GM23248 (cell line): ENCODE measurements at regions not wholly inside any gene's neighbourhood (a gene's known extent, or its start where the extent isn't known, plus 50 kb on each side); places are given as distances from the start of the nearest gene placed in this dataset.

ENCODE experiments used
- DNase-seq: peaks from one replicate; pipeline ENCODE4 v3.0.0-alpha.2; 2015
- H2AFZ ChIP-seq: fragments of 200-600 bp; sonication (generic); 2 replicates; pipeline ENCODE4 v1.6.1; 2016; ENCODE audit warnings: antibody characterized with exemption
- H3F3A ChIP-seq: fragments of 200-600 bp; sonication (generic); 2 replicates; pipeline ENCODE4 v1.6.1; 2016; ENCODE audit warnings: mild to moderate bottlenecking, antibody characterized with exemption, mixed run types; ENCODE audit not compliant: insufficient read depth
- H3K27ac ChIP-seq: fragments of 200-600 bp; sonication (generic); 2 replicates; pipeline ENCODE4 v1.5.1; 2016; ENCODE audit warnings: mild to moderate bottlenecking
- H3K27me3 ChIP-seq: fragments of 200-600 bp; sonication (generic); replicated peaks from 2 replicates; pipeline ENCODE4 v1.6.1; 2016; ENCODE audit warnings: mild to moderate bottlenecking; ENCODE audit not compliant: insufficient read depth
- H3K36me3 ChIP-seq: fragments of 200-600 bp; sonication (generic); 2 replicates; pipeline ENCODE4 v1.6.1; 2016; ENCODE audit warnings: low read depth, mild to moderate bottlenecking
- H3K4me1 ChIP-seq: fragments of 200-600 bp; sonication (generic); 2 replicates; pipeline ENCODE4 v1.6.1; 2016; ENCODE audit warnings: mild to moderate bottlenecking; ENCODE audit not compliant: insufficient read depth
- H3K4me2 ChIP-seq: fragments of 200-600 bp; sonication (generic); one replicate; pipeline ENCODE4 v1.6.1; 2016; ENCODE audit warnings: mild to moderate bottlenecking; ENCODE audit not compliant: unreplicated experiment
- H3K4me3 ChIP-seq: fragments of 200-600 bp; sonication (generic); 2 replicates; pipeline ENCODE4 v1.5.1; 2016; ENCODE audit warnings: mild to moderate bottlenecking
- H3K79me2 ChIP-seq: fragments of 200-600 bp; sonication (generic); 2 replicates; pipeline ENCODE4 v1.6.1; 2016; ENCODE audit warnings: mild to moderate bottlenecking; ENCODE audit not compliant: insufficient read depth
- H3K9ac ChIP-seq: fragments of 200-600 bp; sonication (generic); 2 replicates; pipeline ENCODE4 v1.6.1; 2016; ENCODE audit warnings: mild to moderate bottlenecking
- H3K9me2 ChIP-seq: fragments of 200-600 bp; sonication (generic); 2 replicates; pipeline ENCODE4 v1.6.1; 2016; ENCODE audit warnings: mixed run types, mild to moderate bottlenecking, moderate library complexity; ENCODE audit not compliant: insufficient read depth
- H3K9me3 ChIP-seq: fragments of 200-600 bp; sonication (generic); one replicate; pipeline ENCODE4 v1.6.1; 2017; ENCODE audit warnings: low read depth
- H4K20me1 ChIP-seq: fragments of 200-600 bp; sonication (generic); 2 replicates; pipeline ENCODE4 v1.6.0; 2016; ENCODE audit not compliant: insufficient read depth
- EZH2 ChIP-seq: fragments of 200-600 bp; sonication (generic); IDR thresholded peaks from 2 replicates; pipeline ENCODE4 v1.6.1; 2018; ENCODE audit warnings: antibody characterized with exemption, mild to moderate bottlenecking; ENCODE audit not compliant: insufficient read depth, poor library complexity, severe bottlenecking
- EZH2phosphoT487 ChIP-seq: fragments of 200-600 bp; sonication (generic); IDR thresholded peaks from 2 replicates; pipeline ENCODE4 v1.6.1; 2018; ENCODE audit warnings: antibody characterized with exemption, moderate library complexity, mild to moderate bottlenecking, low read depth; ENCODE audit not compliant: insufficient read depth
- WGBS, 2 experiments: methylation state at CpG; one replicate each; pipeline ENCODE4 v1.1.6; 2015 to 2017; ENCODE audit warnings: low lambda C conversion rate in 2 of 2, low coverage in 1 of 2; ENCODE audit errors: missing lambda C conversion rate in 2 of 2; 5-methylcytosine and 5-hydroxymethylcytosine counted together
- in situ Hi-C: fragments of 300-500 bp; cut with MboI; formaldehyde crosslinking; loops from 2 replicates; pipeline ENCODE4 v1.15.0; 2020

- Histone ChIP-seq H3K4me3 (no peak overlapping the region), H3K4me1 (no peaks in the 10 kb centered on the region), H3K4me2 (no peak overlapping the region), H3K36me3 (no peaks in the 10 kb centered on the region), H3K9me2 (no peaks in the 10 kb centered on the region), H3K27ac (no peak overlapping the region), H3K9ac (no peak overlapping the region), H3K79me2 (no peaks in the 10 kb centered on the region), H3K9me3 (no peaks in the 10 kb centered on the region), H3F3A (no peaks in the 10 kb centered on the region), H4K20me1 (no peaks in the 10 kb centered on the region), H3K27me3 (no peaks in the 10 kb centered on the region), H2AFZ (no peak overlapping the region)
- TF ChIP-seq EZH2, result no peak
- TF ChIP-seq EZH2phosphoT487, result no peak
- in situ Hi-C loops, result no loop called here
- 49 to 50% methylated on average over 5 of the region's 5 CpGs for WGBS, 2 experiments
- DNase-seq, result no peak
These were observed 87.7 kb upstream of the COCH start for GRCh38 chr14:30786701-30787100.

GRCh38 chr14:30790827-30791226, 83.5 kb upstream of the COCH start:
- in situ Hi-C loops, result no loop called here
- Histone ChIP-seq H4K20me1 (no peaks in the 10 kb centered on the region), H3K4me3 (no peak overlapping the region), H3K9me3 (no peaks in the 10 kb centered on the region), H3K9ac (no peak overlapping the region), H3K4me2 (no peak overlapping the region), H3K9me2 (no peaks in the 10 kb centered on the region), H3K79me2 (no peaks in the 10 kb centered on the region), H3F3A (no peaks in the 10 kb centered on the region), H3K27me3 (no peaks in the 10 kb centered on the region), H3K36me3 (no peaks in the 10 kb centered on the region), H3K27ac (no peak overlapping the region), H2AFZ (no peak overlapping the region), H3K4me1 (no peaks in the 10 kb centered on the region)
- no peak for DNase-seq
- 50 to 54% methylated on average over 3 of the region's 3 CpGs for WGBS, 2 experiments
- TF ChIP-seq EZH2phosphoT487 (no peak), EZH2 (no peak)

- 44 to 48% methylated on average over 10 of the region's 10 CpGs for WGBS, 2 experiments
These were observed 82.6 kb upstream of the COCH start for GRCh38 chr14:30791522-30792351.

GRCh38 chr14:30796707-30797106, 77.7 kb upstream of the COCH start:
- in situ Hi-C loops, result no loop called here
- H3F3A ChIP-seq, result no peaks in the 10 kb centered on the region
- peaks cover 7% of the 10 kb centered on the region; the same call in 1 of the 2 replicates for H3K27me3 ChIP-seq
- no peaks in the 10 kb centered on the region for H3K9me2 ChIP-seq
- no peak overlapping the region for H3K27ac ChIP-seq
- no peaks in the 10 kb centered on the region for H3K36me3 ChIP-seq
- H3K4me2 ChIP-seq, result no peak overlapping the region
- H3K4me1 ChIP-seq, result no peaks in the 10 kb centered on the region
- 5 to 10% methylated on average over 1 of the region's 1 CpG for WGBS, 2 experiments
- no peak overlapping the region for H3K9ac ChIP-seq
- no peaks in the 10 kb centered on the region for H3K9me3 ChIP-seq
- no peak for TF ChIP-seq EZH2phosphoT487
- TF ChIP-seq EZH2, result no peak
- no peak overlapping the region for H2AFZ ChIP-seq
- no peaks in the 10 kb centered on the region for H4K20me1 ChIP-seq
- no peaks in the 10 kb centered on the region for H3K79me2 ChIP-seq
- no peak for DNase-seq
- no peak overlapping the region for H3K4me3 ChIP-seq

More at GRCh38 chr14:30791522-30792351, 82.6 kb upstream of the COCH start:
- H3K79me2 ChIP-seq, result no peaks in the 10 kb centered on the region
- TF ChIP-seq EZH2phosphoT487 (no peak), EZH2 (no peak)
- no peak overlapping the region for H3K27ac ChIP-seq
- H3K9me2 ChIP-seq, result no peaks in the 10 kb centered on the region
- H3K4me2 ChIP-seq, result no peak overlapping the region
- no peak overlapping the region for H3K4me3 ChIP-seq
- no peaks in the 10 kb centered on the region for H3F3A ChIP-seq
- in situ Hi-C loops, result no loop called here
- DNase-seq, result no peak
- H3K4me1 ChIP-seq, result no peaks in the 10 kb centered on the region
- no peak overlapping the region for H3K9ac ChIP-seq
- H3K9me3 ChIP-seq, result no peaks in the 10 kb centered on the region
- H4K20me1 ChIP-seq, result no peaks in the 10 kb centered on the region
- peaks cover under 1% of the 10 kb centered on the region; the same call in 1 of the 2 replicates for H3K27me3 ChIP-seq
- H2AFZ ChIP-seq, result no peak overlapping the region
- no peaks in the 10 kb centered on the region for H3K36me3 ChIP-seq
